H1 (cell line): ENCODE measurements at regions not wholly inside any gene's neighbourhood (a gene's known extent, or its start where the extent isn't known, plus 50 kb on each side); places are given as distances from the start of the nearest gene placed in this dataset.

ENCODE experiments used
- CREB1 ChIP-seq: IDR thresholded peaks from 2 replicates; pipeline ENCODE4 v1.6.1; 2012; ENCODE audit warnings: inconsistent platforms
- FOSL1 ChIP-seq: IDR thresholded peaks from 2 replicates; pipeline ENCODE4 v1.6.1; 2011; ENCODE audit warnings: mild to moderate bottlenecking, low read depth, low read length, moderate library complexity; ENCODE audit not compliant: insufficient read depth
- SIRT6 ChIP-seq: IDR thresholded peaks from one replicate; pipeline ENCODE4 v1.7.1; 2012; ENCODE audit warnings: low read length, inconsistent platforms
- SP1 ChIP-seq: IDR thresholded peaks from 2 replicates; pipeline ENCODE4 v1.6.1; 2011; ENCODE audit warnings: low read depth, low read length
- TBP ChIP-seq: IDR thresholded peaks from 2 replicates; pipeline ENCODE4 v1.6.1; 2011; ENCODE audit warnings: low read depth, low read length, improper control_type of control experiment
- TF ChIP-seq, protein P1 (sequence below): fragments of 300-600 bp; sonication (generic); IDR thresholded peaks from 2 replicates; pipeline ENCODE4 v1.7.1; 2012; ENCODE audit warnings: low read length, moderate library complexity, mild to moderate bottlenecking, inconsistent platforms; ENCODE audit not compliant: insufficient replicate concordance

DNA sequence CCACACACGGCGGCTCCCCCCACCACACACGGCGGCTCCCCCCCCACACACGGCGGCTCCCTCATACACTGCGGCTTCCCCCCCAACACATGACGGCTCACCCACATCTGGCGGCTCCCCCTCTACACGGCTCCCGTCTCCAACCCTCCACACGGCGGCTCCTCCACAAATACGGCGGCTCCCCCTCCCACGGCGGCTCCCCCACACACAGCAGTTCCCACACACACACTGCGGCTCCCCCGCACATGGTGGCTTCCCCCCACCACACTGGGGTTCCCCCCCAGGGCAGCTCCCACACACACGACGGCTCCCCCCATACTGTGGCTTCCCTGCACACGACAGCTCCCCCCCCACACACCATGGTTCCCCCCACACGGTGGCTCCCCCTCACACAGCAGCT, 98.0 kb downstream of the TTLL2 start (continued):
- no peak for TF ChIP-seq SIRT6
- no peak for TF ChIP-seq SP1
- TF ChIP-seq TBP: no peak
- TF ChIP-seq, protein P1, sequence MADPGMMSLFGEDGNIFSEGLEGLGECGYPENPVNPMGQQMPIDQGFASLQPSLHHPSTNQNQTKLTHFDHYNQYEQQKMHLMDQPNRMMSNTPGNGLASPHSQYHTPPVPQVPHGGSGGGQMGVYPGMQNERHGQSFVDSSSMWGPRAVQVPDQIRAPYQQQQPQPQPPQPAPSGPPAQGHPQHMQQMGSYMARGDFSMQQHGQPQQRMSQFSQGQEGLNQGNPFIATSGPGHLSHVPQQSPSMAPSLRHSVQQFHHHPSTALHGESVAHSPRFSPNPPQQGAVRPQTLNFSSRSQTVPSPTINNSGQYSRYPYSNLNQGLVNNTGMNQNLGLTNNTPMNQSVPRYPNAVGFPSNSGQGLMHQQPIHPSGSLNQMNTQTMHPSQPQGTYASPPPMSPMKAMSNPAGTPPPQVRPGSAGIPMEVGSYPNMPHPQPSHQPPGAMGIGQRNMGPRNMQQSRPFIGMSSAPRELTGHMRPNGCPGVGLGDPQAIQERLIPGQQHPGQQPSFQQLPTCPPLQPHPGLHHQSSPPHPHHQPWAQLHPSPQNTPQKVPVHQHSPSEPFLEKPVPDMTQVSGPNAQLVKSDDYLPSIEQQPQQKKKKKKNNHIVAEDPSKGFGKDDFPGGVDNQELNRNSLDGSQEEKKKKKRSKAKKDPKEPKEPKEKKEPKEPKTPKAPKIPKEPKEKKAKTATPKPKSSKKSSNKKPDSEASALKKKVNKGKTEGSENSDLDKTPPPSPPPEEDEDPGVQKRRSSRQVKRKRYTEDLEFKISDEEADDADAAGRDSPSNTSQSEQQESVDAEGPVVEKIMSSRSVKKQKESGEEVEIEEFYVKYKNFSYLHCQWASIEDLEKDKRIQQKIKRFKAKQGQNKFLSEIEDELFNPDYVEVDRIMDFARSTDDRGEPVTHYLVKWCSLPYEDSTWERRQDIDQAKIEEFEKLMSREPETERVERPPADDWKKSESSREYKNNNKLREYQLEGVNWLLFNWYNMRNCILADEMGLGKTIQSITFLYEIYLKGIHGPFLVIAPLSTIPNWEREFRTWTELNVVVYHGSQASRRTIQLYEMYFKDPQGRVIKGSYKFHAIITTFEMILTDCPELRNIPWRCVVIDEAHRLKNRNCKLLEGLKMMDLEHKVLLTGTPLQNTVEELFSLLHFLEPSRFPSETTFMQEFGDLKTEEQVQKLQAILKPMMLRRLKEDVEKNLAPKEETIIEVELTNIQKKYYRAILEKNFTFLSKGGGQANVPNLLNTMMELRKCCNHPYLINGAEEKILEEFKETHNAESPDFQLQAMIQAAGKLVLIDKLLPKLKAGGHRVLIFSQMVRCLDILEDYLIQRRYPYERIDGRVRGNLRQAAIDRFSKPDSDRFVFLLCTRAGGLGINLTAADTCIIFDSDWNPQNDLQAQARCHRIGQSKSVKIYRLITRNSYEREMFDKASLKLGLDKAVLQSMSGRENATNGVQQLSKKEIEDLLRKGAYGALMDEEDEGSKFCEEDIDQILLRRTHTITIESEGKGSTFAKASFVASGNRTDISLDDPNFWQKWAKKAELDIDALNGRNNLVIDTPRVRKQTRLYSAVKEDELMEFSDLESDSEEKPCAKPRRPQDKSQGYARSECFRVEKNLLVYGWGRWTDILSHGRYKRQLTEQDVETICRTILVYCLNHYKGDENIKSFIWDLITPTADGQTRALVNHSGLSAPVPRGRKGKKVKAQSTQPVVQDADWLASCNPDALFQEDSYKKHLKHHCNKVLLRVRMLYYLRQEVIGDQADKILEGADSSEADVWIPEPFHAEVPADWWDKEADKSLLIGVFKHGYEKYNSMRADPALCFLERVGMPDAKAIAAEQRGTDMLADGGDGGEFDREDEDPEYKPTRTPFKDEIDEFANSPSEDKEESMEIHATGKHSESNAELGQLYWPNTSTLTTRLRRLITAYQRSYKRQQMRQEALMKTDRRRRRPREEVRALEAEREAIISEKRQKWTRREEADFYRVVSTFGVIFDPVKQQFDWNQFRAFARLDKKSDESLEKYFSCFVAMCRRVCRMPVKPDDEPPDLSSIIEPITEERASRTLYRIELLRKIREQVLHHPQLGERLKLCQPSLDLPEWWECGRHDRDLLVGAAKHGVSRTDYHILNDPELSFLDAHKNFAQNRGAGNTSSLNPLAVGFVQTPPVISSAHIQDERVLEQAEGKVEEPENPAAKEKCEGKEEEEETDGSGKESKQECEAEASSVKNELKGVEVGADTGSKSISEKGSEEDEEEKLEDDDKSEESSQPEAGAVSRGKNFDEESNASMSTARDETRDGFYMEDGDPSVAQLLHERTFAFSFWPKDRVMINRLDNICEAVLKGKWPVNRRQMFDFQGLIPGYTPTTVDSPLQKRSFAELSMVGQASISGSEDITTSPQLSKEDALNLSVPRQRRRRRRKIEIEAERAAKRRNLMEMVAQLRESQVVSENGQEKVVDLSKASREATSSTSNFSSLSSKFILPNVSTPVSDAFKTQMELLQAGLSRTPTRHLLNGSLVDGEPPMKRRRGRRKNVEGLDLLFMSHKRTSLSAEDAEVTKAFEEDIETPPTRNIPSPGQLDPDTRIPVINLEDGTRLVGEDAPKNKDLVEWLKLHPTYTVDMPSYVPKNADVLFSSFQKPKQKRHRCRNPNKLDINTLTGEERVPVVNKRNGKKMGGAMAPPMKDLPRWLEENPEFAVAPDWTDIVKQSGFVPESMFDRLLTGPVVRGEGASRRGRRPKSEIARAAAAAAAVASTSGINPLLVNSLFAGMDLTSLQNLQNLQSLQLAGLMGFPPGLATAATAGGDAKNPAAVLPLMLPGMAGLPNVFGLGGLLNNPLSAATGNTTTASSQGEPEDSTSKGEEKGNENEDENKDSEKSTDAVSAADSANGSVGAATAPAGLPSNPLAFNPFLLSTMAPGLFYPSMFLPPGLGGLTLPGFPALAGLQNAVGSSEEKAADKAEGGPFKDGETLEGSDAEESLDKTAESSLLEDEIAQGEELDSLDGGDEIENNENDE: no peak
- TF ChIP-seq FOSL1: no peak
- no peak for TF ChIP-seq CREB1
- TF ChIP-seq, all 59 proteins: peak for 0
